Renal cortical epithelial cell (primary cell): ENCODE measurements at regions not wholly inside any gene's neighbourhood (a gene's known extent, or its start where the extent isn't known, plus 50 kb on each side); places are given as distances from the start of the nearest gene placed in this dataset.
"Not testable (repeated sequence)": the region's sequence is repeated elsewhere in the genome, so short reads cannot be mapped to it uniquely, and the experiment has no call there.

Experiments used
- DNase-seq: peaks from one replicate; pipeline ENCODE4 v3.0.0-alpha.2; 2011; ENCODE audit warnings: low read depth

DNA sequence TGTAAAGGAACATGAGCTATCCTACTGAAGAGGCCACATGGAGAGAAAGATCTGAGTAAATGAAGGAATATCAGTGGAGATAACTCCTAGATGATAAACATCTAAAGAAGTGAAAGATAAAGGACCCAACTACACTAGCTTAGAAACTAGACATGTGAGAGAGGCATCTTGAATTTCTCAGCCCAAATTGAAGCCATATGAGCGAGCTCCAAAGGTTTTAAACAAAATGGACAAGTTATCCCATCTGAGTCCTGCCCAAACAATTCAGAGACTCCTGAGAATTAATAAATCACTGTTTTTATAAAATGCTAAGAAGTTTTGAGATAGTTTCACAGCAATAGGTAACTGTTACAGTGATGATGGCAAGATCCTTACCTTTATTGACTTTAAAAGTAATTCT, 438.9 kb downstream of the NAV3 start:
- DNase-seq = no peak

DNA sequence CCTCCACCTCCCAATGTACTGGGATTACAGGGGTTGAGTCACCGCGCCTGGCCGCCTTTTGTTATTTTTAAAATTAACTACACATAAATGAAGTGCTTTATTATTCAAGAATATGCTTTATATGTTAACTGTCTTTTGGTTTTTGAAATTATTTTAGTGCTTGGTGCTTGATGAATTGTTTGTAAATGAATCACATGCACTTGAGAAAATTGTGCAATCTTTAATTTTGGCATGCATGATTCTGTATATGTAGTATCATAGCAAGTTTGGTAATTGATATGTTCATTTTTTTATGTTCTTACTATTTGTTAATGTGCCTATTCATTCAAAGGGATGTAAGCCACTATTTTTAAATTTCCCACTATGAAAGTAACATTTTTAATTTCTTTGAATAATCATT, 440.9 kb downstream of the NAV3 start:
- no peak for DNase-seq

DNA sequence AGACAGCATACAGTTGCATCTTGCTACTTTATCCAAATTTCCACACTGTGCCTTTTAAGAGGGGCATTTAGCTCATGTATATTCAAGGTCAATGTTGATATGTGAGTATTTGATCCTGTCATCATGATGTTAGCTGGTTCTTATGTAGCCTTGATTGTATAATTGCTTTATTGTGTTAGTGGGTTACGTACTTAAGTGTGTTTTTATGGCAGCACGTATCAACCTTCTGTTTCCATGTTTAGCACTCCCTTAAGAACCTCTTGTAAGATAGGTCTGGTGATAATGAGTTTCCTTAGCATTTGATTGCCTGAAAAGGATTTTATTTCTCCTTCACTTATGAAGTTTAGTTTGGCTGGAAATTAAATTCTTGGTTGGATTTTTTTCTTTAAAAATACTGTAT, 445.2 kb downstream of the NAV3 start:
- no peak for DNase-seq

DNA sequence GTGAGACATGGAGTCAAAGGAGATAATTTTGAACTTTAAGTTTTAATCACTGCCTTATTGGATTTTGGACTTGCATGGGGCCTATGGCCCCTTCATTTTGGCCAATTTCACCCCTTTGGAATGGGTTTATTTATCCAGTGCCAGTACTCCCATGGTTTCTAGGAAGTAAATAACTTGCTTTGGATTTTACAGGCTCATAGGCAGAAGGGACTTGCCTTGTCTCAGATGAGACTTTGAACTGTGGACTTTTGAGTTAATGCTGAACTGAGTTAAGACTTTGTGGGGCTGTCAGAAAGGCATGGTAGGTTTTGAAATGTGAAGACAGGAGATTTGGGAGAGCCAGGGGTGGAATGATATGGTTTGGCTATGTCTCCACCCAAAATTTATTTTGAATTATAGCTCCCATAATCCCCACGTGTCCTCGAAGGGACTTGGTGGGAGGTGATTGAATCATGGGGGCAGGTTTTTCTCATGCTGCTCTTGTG, 448.1 kb downstream of the NAV3 start:
- DNase-seq = no peak

DNA sequence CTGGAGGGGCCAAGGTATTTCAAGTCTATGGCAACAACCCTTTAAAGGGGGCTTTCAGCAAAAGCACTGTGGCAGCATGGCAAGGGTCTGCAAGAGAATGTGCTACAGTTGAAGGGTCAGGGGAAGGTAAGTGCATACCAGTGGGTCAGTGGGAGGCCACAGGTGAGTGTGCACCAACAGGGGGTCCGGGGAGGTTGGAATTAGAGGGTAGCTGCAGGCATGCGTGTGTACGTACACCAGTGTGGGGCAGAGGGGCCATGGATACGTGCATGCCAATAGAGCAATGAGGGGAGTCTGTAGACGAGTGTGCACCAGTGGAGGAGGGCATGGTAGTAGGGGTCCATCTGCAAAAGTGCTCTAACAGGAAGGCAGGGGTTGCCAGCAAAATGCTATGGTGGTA, 448.9 kb downstream of the NAV3 start:
- DNase-seq = no peak

DNA sequence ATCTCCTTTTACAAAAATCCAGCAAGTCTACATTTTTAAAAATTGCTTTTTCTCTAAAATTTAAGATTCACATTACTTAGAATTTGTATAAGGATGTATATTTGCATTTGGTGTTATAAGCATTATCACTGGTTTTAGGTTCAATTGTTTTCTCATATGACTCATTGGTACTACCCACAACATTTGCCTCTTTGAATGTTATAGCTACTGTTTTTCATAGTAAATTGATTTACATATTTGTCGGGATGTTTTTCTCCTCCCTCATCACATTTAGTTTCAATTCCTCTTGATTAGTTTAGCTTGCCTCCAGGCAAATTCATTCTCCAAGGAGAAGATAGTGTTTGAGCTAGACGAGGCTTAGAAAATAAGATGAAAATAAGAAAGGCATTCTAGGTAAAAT, 450.4 kb downstream of the NAV3 start:
- DNase-seq = not testable (repeated sequence)

DNA sequence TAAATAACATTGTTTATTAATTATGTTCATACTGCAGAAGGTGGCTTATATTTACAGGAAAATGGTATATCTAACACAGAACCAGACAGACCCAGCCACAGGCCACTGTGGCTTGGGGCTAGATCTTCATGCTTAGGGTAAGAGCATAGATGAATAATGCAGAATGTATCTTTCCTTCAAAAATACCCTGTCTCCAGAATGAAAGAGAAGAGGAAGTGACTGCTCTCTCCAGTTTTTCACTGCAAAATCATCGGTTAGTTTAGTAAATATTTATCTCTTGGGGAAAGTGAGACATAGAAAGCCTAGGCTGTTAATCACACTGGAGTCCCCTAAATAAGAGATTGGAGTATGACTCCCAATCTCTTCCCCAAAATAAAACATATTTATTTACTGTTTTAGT, 453.7 kb downstream of the NAV3 start:
- DNase-seq = no peak

DNA sequence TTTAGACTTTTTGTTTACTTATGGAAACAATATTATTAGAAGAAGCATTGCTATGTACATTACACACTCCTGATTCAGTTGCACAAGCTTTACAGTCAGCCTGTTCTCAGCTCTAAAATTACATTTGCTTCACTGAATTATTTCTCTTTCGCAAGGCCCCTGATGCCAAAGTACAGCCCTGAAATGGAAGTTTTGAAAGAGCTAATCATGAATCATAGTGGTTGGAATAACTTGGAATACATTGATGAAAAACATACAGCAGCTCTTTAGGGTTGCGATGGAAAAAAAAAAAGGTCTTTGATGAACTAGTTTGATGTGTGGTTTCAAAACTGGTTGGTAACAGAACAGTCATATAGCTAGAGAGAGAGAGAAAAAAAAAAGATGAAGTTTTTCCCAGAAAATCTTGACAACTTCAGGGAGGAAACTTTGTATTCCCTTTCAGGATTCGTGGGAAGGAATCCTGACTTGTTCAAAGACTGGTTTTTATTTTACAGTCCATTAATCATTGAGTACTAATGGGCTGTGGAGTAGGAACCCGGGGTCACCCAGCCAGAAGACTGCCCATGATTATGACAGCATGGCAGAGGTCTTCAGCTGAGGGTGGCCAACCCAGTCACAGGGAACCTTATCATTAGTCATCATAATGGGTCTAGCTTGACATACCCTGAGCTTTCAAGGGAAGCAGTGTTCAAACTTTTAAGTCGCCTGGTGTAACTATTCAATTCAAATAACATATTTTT, 460.1 kb downstream of the NAV3 start:
- peak; percentile 90 for DNase-seq

DNA sequence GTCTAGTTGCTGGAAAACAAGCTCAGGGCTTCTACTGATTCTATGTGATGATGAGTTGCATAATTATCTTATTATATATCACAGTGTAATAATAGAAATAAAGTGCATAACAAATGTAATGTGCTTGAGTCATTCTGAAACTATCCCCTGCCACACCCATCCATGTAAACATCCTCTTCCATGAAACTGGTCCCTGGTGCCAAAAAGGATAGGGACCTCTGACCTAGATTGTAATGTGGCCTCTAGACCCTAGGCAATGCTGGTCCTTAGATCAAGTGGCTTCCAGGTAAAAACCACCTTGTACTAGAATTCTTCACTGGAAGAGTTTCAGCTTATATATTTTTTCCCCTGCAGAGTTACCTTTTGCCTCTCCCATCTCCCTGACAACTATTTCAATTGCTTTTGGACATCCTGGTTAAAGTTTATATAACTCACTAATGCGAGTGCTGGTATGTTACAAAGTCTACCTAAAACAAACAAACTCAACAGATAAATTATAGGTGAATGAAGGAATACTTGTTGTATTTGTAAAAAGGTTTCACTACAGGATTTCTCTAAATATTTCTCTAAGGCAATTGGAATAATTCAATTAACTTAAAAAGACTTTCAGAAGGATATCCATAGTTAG, 462.5 kb downstream of the NAV3 start:
- peak; percentile 64 for DNase-seq

DNA sequence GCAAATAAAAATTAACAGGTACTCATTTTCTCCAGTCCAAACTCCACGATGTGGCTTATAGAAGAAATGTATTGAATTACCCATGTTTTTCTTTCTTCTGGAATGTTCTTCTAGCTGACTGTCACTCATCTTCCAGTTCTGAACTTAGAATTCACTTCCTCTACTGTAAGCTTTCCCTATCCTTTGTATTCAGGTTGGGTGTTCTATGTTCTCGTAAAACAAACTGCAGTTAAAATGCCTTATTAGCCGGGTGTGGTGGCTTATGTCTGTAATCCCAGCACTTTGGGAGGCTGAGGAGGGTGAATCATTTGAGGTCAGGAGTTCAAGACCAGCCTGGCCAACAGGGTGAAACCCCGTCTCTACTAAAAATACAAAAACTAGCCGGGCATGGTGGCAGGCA, 470.6 kb downstream of the NAV3 start:
- DNase-seq = peak; percentile 31

DNA sequence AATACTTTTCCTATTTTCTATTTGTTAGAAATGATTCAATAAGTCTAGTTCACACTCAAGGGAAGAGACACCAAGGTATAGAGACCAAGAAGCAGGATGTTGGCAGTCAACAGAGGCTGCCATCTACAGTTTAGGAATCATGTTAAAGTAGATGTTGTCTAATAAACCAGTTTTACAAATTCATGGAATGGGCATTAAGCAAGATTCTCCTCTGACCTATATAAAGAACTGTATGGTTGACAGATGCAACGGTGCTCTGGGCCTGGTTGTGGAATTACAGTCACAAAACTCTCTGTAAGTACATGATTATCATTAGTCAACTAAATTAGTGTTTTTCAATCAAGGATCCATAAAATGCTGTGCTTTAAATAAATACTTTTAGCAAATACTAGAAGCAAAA, 475.1 kb downstream of the NAV3 start:
- DNase-seq = no peak

DNA sequence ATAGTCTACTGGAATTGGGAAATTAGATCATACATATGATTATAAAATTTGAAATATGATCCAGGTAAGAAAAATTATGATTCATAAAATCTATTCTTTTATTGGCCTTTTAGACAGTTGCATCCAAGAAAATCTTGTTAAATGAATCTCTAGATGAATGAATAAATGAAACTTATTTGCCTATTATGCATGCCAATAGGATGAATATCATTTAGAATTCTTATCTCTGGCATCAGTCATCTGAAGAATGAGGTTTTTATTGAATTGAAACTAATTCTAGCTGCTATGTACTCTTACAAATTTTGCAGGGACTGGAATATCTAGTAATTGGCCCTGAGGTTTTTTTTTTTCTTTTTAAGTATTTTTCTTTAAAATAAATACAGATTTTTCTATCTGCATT, 475.5 kb downstream of the NAV3 start:
- no peak for DNase-seq

DNA sequence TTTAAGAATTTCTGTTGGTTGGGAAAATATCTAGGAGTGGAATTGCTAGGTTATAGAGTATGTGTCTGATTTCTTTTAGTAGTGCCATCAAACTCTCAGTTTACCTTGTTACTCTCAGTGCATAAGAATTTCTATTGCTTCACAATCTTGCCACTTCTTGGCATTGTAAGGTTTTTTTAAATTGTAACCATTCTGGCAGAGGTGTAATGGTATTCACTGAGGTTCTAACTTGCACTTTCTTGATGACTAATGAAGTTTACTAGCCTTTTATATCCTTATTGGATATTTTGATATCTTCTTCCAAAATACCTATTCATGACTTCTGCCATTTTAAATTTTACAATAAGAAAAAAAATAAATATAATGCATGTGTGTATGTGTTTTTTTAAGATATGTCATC, 478.0 kb downstream of the NAV3 start:
- DNase-seq = peak; percentile 64

DNA sequence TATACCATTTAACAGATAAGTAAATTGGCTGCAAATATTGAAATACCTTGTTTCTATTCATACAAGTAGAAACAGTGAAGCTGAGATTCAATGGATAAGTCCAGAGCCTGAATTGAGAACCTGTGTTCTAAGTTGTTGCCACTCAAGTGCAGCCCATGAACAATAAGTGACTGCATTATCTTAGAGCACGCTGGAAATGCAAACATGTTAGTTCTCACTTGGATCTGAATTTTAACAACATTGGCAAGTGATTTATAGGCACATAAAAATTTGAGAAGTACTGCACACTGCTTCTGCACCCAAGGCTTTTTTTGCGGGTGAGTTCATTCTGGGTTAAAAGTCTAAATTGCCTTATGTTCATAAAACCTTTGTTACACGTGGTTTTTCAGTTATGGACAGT, 484.3 kb downstream of the NAV3 start:
- DNase-seq = no peak

DNA sequence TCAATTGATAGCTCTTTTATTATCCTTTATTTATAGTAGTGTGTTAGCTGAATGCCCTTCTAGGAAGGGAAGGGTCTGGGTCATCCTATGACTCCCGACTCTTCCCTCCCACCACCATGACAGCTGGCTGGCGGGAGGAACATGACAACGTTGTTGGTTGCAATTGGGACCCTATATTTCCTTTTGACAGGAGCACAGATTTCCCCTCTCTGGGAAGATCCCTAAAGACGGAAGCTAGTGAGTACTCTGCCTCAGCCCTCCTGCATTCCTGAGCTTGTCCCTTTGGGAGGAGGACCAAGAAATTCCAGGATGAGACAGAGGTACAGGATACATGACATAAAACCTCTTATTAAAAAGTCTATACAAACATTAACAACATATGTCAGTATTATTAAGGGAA, 485.4 kb downstream of the NAV3 start:
- no peak for DNase-seq

DNA sequence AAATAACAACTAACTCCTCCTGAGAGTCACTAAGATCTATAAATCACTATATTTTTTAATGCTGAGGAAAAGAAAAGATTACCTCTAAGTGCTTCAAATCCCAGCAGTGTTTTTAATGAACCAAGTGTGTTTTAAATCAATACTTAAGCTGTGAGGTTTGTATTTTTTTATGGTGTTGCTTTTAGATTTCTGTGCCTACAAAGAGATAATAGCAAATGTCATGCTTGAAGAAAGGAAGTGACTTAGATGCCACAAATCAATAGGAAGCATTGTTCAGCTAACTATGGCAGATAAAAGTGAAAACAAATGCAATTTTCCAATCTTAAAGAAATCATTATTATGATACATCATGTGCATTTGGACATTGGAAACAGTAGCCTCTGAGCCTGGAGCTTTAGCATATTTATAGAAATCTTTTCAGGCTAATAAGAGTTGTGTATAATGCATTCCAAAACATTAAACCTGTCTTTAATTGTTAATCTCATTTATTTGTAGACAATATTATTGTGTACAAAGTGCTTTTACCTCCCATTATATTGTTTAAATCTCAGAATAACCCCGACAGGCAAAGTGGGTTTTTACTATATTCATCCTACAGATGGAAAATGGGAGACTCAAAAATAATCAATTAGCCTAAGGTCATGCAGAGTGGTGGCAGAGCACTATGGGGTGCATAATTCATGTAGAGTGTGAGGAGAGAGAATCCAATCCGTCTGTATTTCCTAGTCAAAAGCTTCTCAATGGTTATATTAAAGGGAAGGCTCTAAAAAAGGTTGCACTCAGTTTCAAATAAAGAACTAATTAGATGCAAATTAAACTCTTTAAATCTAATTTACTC, 486.2 kb downstream of the NAV3 start:
- no peak for DNase-seq

DNA sequence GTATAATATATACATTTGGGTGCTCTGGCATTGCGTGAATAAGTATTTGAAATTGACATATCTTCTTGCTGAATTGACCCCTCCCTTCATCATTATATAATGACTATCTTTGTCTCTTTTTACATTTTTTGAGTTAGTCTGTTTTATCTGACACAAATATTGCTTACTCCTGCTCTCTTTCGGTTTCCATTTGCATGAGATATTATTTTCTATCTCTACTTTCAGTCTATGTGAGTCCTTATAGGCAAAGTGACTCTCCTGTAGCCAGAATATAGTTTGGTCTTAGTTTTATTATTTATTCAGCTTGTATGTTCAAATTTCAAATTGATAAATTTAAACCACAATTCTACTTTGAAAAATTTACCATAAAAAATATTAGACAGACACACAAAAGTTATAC, 491.0 kb downstream of the NAV3 start:
- DNase-seq = no peak

DNA sequence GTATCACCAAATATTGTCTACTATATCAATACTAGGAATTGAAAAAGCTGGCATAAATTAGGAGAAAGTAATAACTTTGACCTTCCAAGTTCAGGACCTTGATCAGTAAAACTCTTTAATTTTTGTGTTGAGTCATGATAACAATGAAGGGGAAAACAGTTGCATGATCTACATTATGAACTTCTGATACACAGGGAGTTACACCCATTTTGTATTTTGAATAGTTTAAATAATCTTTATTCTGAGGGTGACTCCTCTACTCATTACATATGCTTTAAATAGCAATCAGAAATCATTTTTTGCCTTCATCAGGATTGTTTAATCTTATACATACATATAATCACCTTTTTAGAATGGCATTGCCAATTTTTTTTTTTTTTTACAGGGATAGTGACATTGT, 492.5 kb downstream of the NAV3 start:
- DNase-seq = no peak

DNA sequence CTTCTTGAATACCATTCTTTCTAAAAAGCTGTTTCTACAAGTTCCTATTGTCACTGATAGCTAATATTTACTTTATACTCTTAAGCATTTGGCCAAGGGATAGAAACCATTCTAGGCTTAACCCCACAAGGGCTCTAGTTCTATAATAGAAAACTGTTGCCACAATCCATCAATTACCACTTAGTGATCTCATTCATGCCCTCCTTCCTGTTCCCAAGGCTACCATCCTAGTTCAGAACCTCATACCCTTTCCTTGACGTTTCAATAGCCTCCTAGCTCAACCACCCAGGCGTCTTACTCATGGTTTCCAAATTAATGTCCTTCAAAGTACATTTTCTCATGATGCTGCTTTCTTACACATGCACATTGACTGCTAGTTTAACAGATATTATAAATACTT, 493.5 kb downstream of the NAV3 start:
- no peak for DNase-seq

DNA sequence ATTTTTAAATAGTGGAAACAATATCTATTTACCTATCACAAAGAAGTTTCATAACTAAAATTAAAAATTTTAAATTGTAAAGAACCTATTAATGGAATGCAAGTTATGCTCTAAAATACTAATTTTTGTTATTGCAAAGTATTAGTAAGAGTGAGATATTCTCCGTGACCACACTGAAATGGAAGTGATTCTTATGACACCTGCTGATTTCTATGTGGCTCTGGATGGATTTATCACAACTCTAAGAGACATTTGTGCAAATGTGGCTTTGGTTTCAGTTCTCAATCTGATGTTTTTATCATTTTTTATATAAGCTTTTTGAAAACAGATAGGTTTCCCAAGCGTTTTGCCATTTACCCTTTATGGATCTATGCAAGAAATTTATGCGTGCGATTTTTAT, 497.8 kb downstream of the NAV3 start:
- no peak for DNase-seq

DNA sequence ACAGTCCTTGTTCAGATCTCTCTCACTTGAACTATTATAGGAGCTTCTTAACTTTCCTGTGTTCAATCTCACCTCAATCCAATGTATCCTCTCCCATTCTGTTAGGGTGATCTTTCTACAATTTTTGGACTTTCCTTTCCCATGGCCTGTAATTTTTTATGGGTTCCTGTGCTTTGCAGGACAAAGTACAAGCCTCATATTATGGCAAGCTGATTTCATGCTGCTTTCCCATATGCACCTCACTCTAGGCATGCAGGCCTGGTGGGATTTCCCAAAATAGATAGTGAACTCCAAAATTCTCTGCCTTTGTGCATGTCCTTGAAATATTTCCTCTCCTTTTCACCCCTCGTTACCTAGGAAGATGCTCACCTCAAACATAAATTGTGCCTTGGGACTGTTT, 499.4 kb downstream of the NAV3 start:
- DNase-seq = no peak

DNA sequence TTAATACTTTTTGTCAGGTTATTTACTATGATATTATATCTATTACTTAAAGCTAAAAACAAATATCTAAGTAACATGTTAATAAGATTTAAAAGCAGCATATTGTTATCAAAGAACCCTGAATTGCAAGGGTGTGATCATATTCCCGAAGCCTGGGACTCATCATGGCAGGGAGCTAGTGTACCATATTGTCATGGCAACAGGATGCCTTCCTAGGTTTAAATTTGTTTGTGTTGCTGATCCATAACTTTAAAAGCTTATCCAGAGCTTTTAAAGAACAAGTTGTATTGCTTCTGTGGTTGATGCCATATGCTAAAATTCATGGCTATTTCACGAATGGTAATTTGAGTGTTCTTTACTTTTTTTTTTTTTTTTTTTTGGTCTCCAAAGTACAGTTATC, 500.5 kb downstream of the NAV3 start:
- no peak for DNase-seq

DNA sequence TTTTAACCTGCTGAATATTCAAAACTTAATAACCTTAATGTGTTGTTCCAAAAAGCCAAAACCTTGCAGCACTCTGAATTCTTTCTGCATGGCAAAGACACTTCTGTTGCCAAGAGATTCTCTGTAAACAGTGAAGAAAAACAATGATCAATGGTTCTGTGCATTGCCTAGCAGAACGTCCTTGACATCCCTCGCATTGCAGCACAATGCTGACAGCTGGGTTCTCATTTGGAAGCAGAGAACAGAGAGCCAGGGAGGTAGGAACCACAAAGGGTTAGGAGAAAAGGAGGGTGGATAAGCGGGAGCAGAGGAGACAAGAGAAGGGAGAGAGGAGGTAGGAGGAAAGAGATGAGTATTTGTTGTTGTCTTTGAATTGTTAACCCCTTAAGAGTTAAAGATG, 501.1 kb downstream of the NAV3 start:
- no peak for DNase-seq
